Fibroblast of lung (primary cell): ENCODE measurements at regions not wholly inside any gene's neighbourhood (a gene's known extent, or its start where the extent isn't known, plus 50 kb on each side); places are given as distances from the start of the nearest gene placed in this dataset.

ENCODE experiments used
- EZH2 ChIP-seq: IDR thresholded peaks from 2 replicates; pipeline ENCODE4 v1.5.1; 2012; ENCODE audit warnings: low read length, control low read depth, mild to moderate bottlenecking; ENCODE audit errors: missing control alignments
- TF ChIP-seq, protein P1 (sequence below), 2 donors: IDR thresholded peaks in 1 of 2; conservative IDR thresholded peaks in 1 of 2; 1 replicate in 1 of 2; 2 replicates in 1 of 2; pipeline ENCODE4 v1.5.1; 2011 to 2012; ENCODE audit warnings: low read length in 2 of 2, control low read depth in 1 of 2, inconsistent platforms in 1 of 2, low read depth in 1 of 2, mild to moderate bottlenecking in 1 of 2

DNA sequence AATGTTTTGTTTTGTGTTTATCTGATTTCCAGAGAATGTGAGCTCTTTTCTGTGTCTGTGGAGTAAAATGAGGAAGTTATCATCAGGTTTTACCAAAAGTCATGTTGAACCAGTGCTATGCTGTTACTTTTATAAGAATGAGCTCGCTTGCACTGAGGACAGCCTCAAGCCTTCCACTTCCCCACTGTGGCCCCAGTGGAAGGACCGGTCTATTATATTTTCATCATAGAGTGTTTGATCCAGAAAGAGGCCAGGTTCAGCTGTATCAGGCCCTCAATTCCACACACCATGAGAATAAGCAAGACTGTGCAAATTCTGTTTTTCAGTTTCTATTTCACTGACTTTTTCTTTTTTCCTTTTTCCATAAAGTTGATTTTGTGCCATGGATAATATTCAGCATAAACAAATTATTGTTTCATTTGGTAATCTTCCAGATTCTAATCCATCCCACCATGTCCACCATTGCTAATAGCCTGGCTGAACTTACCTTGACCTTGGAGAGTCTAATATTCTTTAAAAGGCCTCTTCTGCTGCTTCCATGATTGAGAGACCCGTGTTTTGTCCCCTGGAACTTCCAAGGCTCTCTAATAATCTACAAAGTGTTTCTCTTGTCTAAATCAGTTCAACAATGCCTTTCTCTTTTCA is 286.2 kb downstream of the THBS2 start:
- TF ChIP-seq, protein P1, sequence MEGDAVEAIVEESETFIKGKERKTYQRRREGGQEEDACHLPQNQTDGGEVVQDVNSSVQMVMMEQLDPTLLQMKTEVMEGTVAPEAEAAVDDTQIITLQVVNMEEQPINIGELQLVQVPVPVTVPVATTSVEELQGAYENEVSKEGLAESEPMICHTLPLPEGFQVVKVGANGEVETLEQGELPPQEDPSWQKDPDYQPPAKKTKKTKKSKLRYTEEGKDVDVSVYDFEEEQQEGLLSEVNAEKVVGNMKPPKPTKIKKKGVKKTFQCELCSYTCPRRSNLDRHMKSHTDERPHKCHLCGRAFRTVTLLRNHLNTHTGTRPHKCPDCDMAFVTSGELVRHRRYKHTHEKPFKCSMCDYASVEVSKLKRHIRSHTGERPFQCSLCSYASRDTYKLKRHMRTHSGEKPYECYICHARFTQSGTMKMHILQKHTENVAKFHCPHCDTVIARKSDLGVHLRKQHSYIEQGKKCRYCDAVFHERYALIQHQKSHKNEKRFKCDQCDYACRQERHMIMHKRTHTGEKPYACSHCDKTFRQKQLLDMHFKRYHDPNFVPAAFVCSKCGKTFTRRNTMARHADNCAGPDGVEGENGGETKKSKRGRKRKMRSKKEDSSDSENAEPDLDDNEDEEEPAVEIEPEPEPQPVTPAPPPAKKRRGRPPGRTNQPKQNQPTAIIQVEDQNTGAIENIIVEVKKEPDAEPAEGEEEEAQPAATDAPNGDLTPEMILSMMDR (conservative IDR thresholded peaks at IDR 0.05 in 1 of 2, IDR thresholded peaks at IDR 0.05 in 1 of 2; ENCODE audit: low read depth in 1 of 2, low read length in 2 of 2): no peak
- TF ChIP-seq EZH2: no peak
